Trophoblast cell (in vitro differentiated cells and primary cell): ENCODE measurements at regions not wholly inside any gene's neighbourhood (a gene's known extent, or its start where the extent isn't known, plus 50 kb on each side); places are given as distances from the start of the nearest gene placed in this dataset.
"Not testable (repeated sequence)": the region's sequence is repeated elsewhere in the genome, so short reads cannot be mapped to it uniquely, and the experiment has no call there.

Experiments
- DNase-seq, 2 donors: peaks; one replicate each; pipeline ENCODE4 v3.0.0-alpha.2; 2016
- H2AFZ ChIP-seq: 2 replicates; pipeline ENCODE4 v1.6.1; 2013; ENCODE audit warnings: low read length, moderate library complexity, mild to moderate bottlenecking; ENCODE audit not compliant: insufficient read depth, poor library complexity
- H2AK5ac ChIP-seq: 2 replicates; pipeline ENCODE4 v1.6.1; 2013; ENCODE audit warnings: mild to moderate bottlenecking, low read length
- H2BK120ac ChIP-seq: 2 replicates; pipeline ENCODE4 v1.6.1; 2013; ENCODE audit warnings: low read length, mild to moderate bottlenecking, moderate library complexity; ENCODE audit not compliant: insufficient read depth, poor library complexity
- H2BK12ac ChIP-seq: 2 replicates; pipeline ENCODE4 v1.6.1; 2013; ENCODE audit warnings: mild to moderate bottlenecking, low read length, moderate library complexity
- H2BK5ac ChIP-seq: 2 replicates; pipeline ENCODE4 v1.6.1; 2013; ENCODE audit warnings: low read length, low read depth, moderate library complexity, mild to moderate bottlenecking; ENCODE audit not compliant: poor library complexity
- H3K14ac ChIP-seq: 2 replicates; pipeline ENCODE4 v1.6.1; 2013; ENCODE audit warnings: mild to moderate bottlenecking, low read length
- H3K18ac ChIP-seq: 2 replicates; pipeline ENCODE4 v1.6.1; 2013; ENCODE audit warnings: mild to moderate bottlenecking, low read length
- H3K23ac ChIP-seq: 2 replicates; pipeline ENCODE4 v1.6.1; 2013; ENCODE audit warnings: low read length
- H3K27ac ChIP-seq: 2 replicates; pipeline ENCODE4 v1.5.1; 2013; ENCODE audit warnings: low read depth, mild to moderate bottlenecking, inconsistent platforms, low read length, moderate library complexity
- H3K27me3 ChIP-seq: 2 replicates; pipeline ENCODE4 v1.6.1; 2013; ENCODE audit warnings: inconsistent platforms, mild to moderate bottlenecking, low read length, moderate library complexity; ENCODE audit not compliant: insufficient read depth
- H3K36me3 ChIP-seq, 2 experiments: 1 replicate in 1 of 2; 2 replicates in 1 of 2; pipeline ENCODE4 v1.6.1; 2013; ENCODE audit warnings: low read length in 2 of 2, mild to moderate bottlenecking in 2 of 2, moderate library complexity in 1 of 2; ENCODE audit not compliant: insufficient read depth in 2 of 2, control insufficient read depth in 1 of 2
- H3K4ac ChIP-seq: 2 replicates; pipeline ENCODE4 v1.6.1; 2013; ENCODE audit warnings: low read depth, mild to moderate bottlenecking, low read length, moderate library complexity
- H3K4me1 ChIP-seq, 2 experiments: 1 replicate in 1 of 2; 2 replicates in 1 of 2; pipeline ENCODE4 v1.6.1; 2013; ENCODE audit warnings: low read length in 2 of 2, mild to moderate bottlenecking in 2 of 2, moderate library complexity in 1 of 2; ENCODE audit not compliant: insufficient read depth in 2 of 2, control insufficient read depth in 1 of 2
- H3K4me2 ChIP-seq: 2 replicates; pipeline ENCODE4 v1.6.1; 2013; ENCODE audit warnings: inconsistent platforms, mild to moderate bottlenecking, low read length, moderate library complexity
- H3K4me3 ChIP-seq: 2 replicates; pipeline ENCODE4 v1.5.1; 2013; ENCODE audit warnings: mild to moderate bottlenecking, low read depth, low read length, inconsistent platforms
- H3K79me1 ChIP-seq: one replicate; pipeline ENCODE4 v1.6.1; 2013; ENCODE audit warnings: low read length
- H3K79me2 ChIP-seq: 2 replicates; pipeline ENCODE4 v1.6.1; 2013; ENCODE audit warnings: low read length, mild to moderate bottlenecking; ENCODE audit not compliant: control insufficient read depth, insufficient read depth, poor library complexity
- H3K9ac ChIP-seq: 2 replicates; pipeline ENCODE4 v1.6.1; 2013; ENCODE audit warnings: mild to moderate bottlenecking, low read length
- H3K9me3 ChIP-seq: 2 replicates; pipeline ENCODE4 v1.6.1; 2013; ENCODE audit warnings: low read depth, mild to moderate bottlenecking, control low read depth, inconsistent platforms, low read length; ENCODE audit not compliant: insufficient read depth
- H4K12ac ChIP-seq: 2 replicates; pipeline ENCODE4 v1.6.1; 2013; ENCODE audit warnings: low read depth, mild to moderate bottlenecking, low read length, moderate library complexity
- H4K8ac ChIP-seq: 2 replicates; pipeline ENCODE4 v1.6.1; 2013; ENCODE audit warnings: low read depth, mild to moderate bottlenecking, low read length, moderate library complexity
- H4K91ac ChIP-seq: one replicate; pipeline ENCODE4 v1.6.1; 2013; ENCODE audit warnings: low read depth, mild to moderate bottlenecking, low read length, moderate library complexity
- WGBS: extraction: QIAGEN DNeasy Blood & Tissue Kit; methylation state at CpG from one replicate; pipeline ENCODE4 v1.1.7; 2013; ENCODE audit warnings: missing lambda C conversion rate; ENCODE audit not compliant: insufficient read length, insufficient coverage; ENCODE audit errors: extremely low coverage; 5-methylcytosine and 5-hydroxymethylcytosine counted together

DNA sequence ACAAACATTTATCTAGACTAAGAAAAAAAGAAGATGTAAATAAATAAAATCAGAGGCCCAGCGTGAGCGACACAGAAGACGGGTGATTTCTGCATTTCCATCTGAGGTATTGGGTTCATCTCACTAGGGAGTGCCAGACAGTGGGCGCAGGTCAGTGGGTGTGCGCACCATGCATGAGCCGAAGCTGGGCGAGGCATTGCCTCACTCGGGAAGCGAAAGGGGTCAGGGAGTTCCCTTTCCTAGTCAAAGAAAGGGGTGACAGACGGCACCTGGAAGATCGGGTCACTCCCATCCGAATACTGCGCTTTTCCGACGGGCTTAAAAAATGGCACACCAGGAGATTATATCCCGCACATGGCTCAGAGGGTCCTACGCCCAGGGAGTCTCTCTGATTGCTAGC lies 79.5 kb upstream of the ABCD2 start:
- H4K91ac ChIP-seq, H3K79me1 ChIP-seq, H4K8ac ChIP-seq, H3K4ac ChIP-seq, H3K27ac ChIP-seq, H4K12ac ChIP-seq, H2AFZ ChIP-seq, H3K79me2 ChIP-seq, DNase-seq, H3K36me3 ChIP-seq, H3K14ac ChIP-seq, H2BK5ac ChIP-seq, H3K9me3 ChIP-seq, H3K4me1 ChIP-seq, H2BK120ac ChIP-seq, H3K18ac ChIP-seq, H3K27me3 ChIP-seq, H2AK5ac ChIP-seq, H3K23ac ChIP-seq, H3K4me2 ChIP-seq, H2BK12ac ChIP-seq, H3K4me3 ChIP-seq, H3K9ac ChIP-seq: not testable (repeated sequence)
- WGBS, result no CpG with 5 or more reads among the region's 17 CpGs

DNA sequence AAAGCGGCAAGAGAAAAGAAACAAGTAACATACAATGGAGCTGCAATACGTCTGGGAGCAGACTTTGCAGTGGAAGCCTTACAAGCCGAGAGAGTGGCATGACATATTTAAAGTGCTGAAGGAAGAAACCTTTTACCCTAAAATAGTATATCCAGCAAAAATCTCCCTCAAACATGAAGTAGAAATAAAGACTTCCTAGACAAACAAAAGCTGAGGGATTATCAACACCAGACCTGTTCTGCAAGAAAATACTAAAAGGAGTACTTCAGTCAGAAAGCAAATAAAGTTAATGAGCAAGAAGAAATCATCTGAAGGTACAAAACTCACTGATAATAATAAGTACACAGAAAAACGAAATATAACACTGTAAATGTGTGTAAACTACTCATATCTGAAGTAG lies 77.5 kb upstream of the ABCD2 start:
- no CpG with 5 or more reads among the region's 4 CpGs for WGBS
- Histone ChIP-seq H3K36me3 (no peaks in the 10 kb centered on the region), H2AFZ (no peak overlapping the region), H3K79me2 (no peaks in the 10 kb centered on the region), H2BK5ac (no peak overlapping the region), H4K12ac (no peak overlapping the region), H3K27ac (no peak overlapping the region), H3K4me1 (no peaks in the 10 kb centered on the region), H3K27me3 (no peaks in the 10 kb centered on the region), H3K4me3 (no peak overlapping the region), H2BK12ac (no peak overlapping the region), H4K8ac (no peak overlapping the region), H3K9ac (no peak overlapping the region), H3K18ac (no peak overlapping the region), H4K91ac (no peak overlapping the region), H3K4me2 (no peak overlapping the region), H2AK5ac (no peak overlapping the region), H2BK120ac (no peak overlapping the region), H3K79me1 (no peaks in the 10 kb centered on the region), H3K14ac (no peak overlapping the region), H3K9me3 (no peaks in the 10 kb centered on the region), H3K4ac (no peak overlapping the region), H3K23ac (no peak overlapping the region)
- no peak for DNase-seq

DNA sequence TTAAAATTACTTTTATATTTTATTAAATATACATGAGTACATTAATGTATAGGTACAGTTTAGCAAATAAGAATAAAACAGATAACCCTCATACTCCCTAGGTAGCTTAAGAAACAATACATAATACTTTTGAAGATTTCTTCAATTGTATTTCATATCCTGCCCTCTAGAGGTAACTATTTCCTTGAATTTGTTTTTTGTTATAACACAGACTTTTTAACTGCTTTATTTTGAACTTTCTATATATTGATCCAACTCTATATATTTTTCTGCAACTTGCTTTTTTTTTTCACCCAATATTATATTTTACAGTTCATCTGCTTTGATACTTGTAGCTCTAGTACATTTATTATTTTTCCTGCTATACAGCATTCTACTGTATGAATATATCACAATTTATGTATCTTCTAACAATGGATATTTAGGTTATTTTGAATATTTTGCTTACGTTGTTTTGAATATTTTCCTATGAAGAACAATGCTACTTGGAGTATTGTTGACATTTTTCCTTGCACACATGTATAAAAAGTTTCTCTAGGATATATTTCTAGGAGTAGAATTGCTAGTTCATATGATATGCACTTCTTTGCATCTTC lies 72.8 kb upstream of the ABCD2 start:
- H3K27me3 ChIP-seq, result no peaks in the 10 kb centered on the region
- no peaks in the 10 kb centered on the region for H3K9me3 ChIP-seq
- H4K12ac ChIP-seq, result no peak overlapping the region
- H2AK5ac ChIP-seq, result no peak overlapping the region
- no peak overlapping the region for H3K23ac ChIP-seq
- no peaks in the 10 kb centered on the region for H3K36me3 ChIP-seq
- no peak overlapping the region for H3K27ac ChIP-seq
- no peak overlapping the region for H4K91ac ChIP-seq
- H3K4me1 ChIP-seq, result no peaks in the 10 kb centered on the region
- H2BK12ac ChIP-seq, result no peak overlapping the region
- no peak overlapping the region for H3K4ac ChIP-seq
- DNase-seq, result peak in 1 of 2 donors; percentile 62
- no peak overlapping the region for H3K14ac ChIP-seq
- H3K9ac ChIP-seq, result no peak overlapping the region
- no peaks in the 10 kb centered on the region for H3K79me1 ChIP-seq
- H3K79me2 ChIP-seq, result no peaks in the 10 kb centered on the region
- H2AFZ ChIP-seq, result no peak overlapping the region
- H2BK5ac ChIP-seq, result no peak overlapping the region
- no peak overlapping the region for H4K8ac ChIP-seq
- no CpG with 5 or more reads among the region's 1 CpG for WGBS
- no peak overlapping the region for H2BK120ac ChIP-seq
- H3K4me2 ChIP-seq, result no peak overlapping the region
- no peak overlapping the region for H3K18ac ChIP-seq
- no peak overlapping the region for H3K4me3 ChIP-seq

DNA sequence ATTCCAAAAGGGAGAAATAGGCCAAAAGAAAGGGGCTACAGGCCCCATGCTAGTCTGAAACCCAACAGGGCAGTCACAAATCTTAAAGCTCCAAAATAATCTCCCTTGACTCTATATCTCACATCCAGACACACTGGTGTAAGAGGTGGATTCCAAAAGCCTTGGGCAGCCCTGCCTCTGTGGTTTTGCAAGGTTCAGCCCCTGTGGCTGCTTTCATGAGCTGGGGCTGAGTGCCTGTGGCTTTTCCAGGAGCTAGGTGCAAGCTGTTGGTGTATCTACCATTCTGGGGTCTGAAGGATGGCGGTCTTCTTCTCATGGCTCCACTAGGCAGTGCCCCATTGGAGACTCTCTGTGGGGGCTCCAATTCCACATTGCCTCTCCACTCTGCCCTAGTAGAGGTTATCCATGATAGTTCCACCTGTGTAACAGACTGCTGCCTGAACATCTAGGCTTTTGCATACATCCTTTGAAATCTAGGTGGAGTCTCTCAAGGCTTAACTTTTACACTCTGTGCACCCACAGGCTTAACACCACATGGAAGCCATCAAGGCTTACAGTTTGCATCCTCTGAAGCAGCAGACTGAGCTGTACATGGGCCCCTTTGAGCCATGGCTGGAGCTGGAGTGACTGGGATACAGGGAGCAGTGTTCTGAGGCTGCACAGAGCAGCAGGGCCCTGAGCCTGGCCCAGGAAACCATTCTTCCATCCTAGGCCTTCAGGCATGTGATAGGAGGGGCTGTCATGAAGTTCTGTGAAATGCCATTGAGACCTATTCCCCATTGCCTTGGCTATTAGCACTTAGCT lies 66.5 kb upstream of the ABCD2 start:
- Histone ChIP-seq H2BK120ac (no peak overlapping the region), H3K79me2 (no peaks in the 10 kb centered on the region), H4K91ac (no peak overlapping the region), H2AK5ac (no peak overlapping the region), H3K4me1 (no peaks in the 10 kb centered on the region), H3K9ac (no peak overlapping the region), H4K8ac (no peak overlapping the region), H3K23ac (no peak overlapping the region), H2BK12ac (no peak overlapping the region), H3K4me3 (no peak overlapping the region), H2AFZ (no peak overlapping the region), H3K9me3 (no peaks in the 10 kb centered on the region), H3K14ac (no peak overlapping the region), H3K18ac (no peak overlapping the region), H3K4ac (no peak overlapping the region), H2BK5ac (no peak overlapping the region), H3K27ac (no peak overlapping the region), H4K12ac (no peak overlapping the region), H3K36me3 (no peaks in the 10 kb centered on the region), H3K4me2 (no peak overlapping the region), H3K27me3 (no peaks in the 10 kb centered on the region), H3K79me1 (no peaks in the 10 kb centered on the region)
- DNase-seq, result no peak
- WGBS, result no CpG with 5 or more reads among the region's 1 CpG
